GM12878 (cell line): ENCODE measurements at regions not wholly inside any gene's neighbourhood (a gene's known extent, or its start where the extent isn't known, plus 50 kb on each side); places are given as distances from the start of the nearest gene placed in this dataset.

ENCODE experiments used
- ATAC-seq: fragments of 200-7000 bp; cut with Tn5 transposase; 3 replicates; pipeline ENCODE4 v1.9.1; 2020; ENCODE audit warnings: mild to moderate bottlenecking, moderate library complexity
- BruUV-seq: library from RNA; stranded (reverse); fragments of 400-500 nt; replicated peaks from 2 replicates; lab custom pipeline; 2021; lab: Mats Ljungman, UMichigan
- CTCF ChIA-PET: fragments of 300-600 bp; sonication (Branson Sonifier 250); formaldehyde crosslinking; extraction: SDS; loops from one replicate; lab custom pipeline; 2021; ENCODE audit warnings: inconsistent platforms; lab: Yijun Ruan, JAX
- POLR2A ChIA-PET: fragments of 350-600 bp; formaldehyde crosslinking; extraction: SDS; loops from one replicate; lab custom pipeline; 2021; ENCODE audit warnings: inconsistent platforms; lab: Charles Lee
- RAD21 ChIA-PET: fragments of 300-600 bp; sonication (Branson Sonifier 250); formaldehyde crosslinking; loops from one replicate; lab custom pipeline; 2023; ENCODE audit warnings: antibody characterized with exemption; ENCODE audit not compliant: unreplicated experiment; lab: Charles Lee
- SMC1A ChIA-PET: fragments of 300-600 bp; sonication (Branson Sonifier 250); formaldehyde crosslinking; loops from one replicate; lab custom pipeline; 2023; ENCODE audit not compliant: unreplicated experiment, uncharacterized antibody; lab: Charles Lee
- DNase-seq: peaks from one replicate; pipeline ENCODE4 v3.0.0-alpha.2; 2011; ENCODE audit warnings: low read depth, low spot score
- FAIRE-seq: peaks from 3 replicates; lab custom pipeline; 2011; peaks lifted over from hg19 to GRCh38; lab: Jason Lieb, UNC
- H2AFZ ChIP-seq: 2 replicates; pipeline ENCODE4 v1.6.0; 2011; ENCODE audit warnings: low read depth, low read length, control low read depth; ENCODE audit not compliant: control insufficient read depth
- H3K27ac ChIP-seq: 2 replicates; pipeline ENCODE4 v1.5.1; 2011; ENCODE audit warnings: control low read depth; ENCODE audit not compliant: control insufficient read depth, insufficient read depth
- H3K27me3 ChIP-seq, 2 experiments: replicated peaks in 1 of 2; 2 replicates each; pipeline versions ENCODE4 v1.6.0 to v1.6.1; 2011; ENCODE audit warnings: low read length in 1 of 2; ENCODE audit not compliant: control insufficient read depth in 2 of 2, insufficient read depth in 2 of 2
- H3K36me3 ChIP-seq, 2 experiments: 2 replicates each; pipeline ENCODE4 v1.5.1; 2011; ENCODE audit warnings: low read length in 1 of 2; ENCODE audit not compliant: control insufficient read depth in 2 of 2, insufficient read depth in 2 of 2
- H3K4me1 ChIP-seq: 2 replicates; pipeline ENCODE4 v1.6.1; 2011; ENCODE audit warnings: mild to moderate bottlenecking, low read length, moderate library complexity, mixed read lengths; ENCODE audit not compliant: control insufficient read depth, insufficient read depth
- H3K4me2 ChIP-seq: 2 replicates; pipeline ENCODE4 v1.6.0; 2011; ENCODE audit warnings: control low read depth; ENCODE audit not compliant: control insufficient read depth, insufficient read depth
- H3K4me3 ChIP-seq: fragments of 200-600 bp; sonication (generic); 2 replicates; pipeline ENCODE4 v1.5.1; 2016
- H3K79me2 ChIP-seq: 2 replicates; pipeline ENCODE4 v1.6.0; 2011; ENCODE audit warnings: low read length; ENCODE audit not compliant: control insufficient read depth, insufficient read depth
- H3K9ac ChIP-seq: 2 replicates; pipeline ENCODE4 v1.8.0; 2011; ENCODE audit warnings: low read length, control low read depth, mixed read lengths; ENCODE audit not compliant: control insufficient read depth, insufficient read depth
- H3K9me3 ChIP-seq: replicated peaks from 3 replicates; pipeline ENCODE4 v1.5.1; 2011; ENCODE audit warnings: mild to moderate bottlenecking, low read length; ENCODE audit not compliant: control insufficient read depth, insufficient read depth
- H4K20me1 ChIP-seq: 2 replicates; pipeline ENCODE4 v1.6.0; 2011; ENCODE audit not compliant: control insufficient read depth, insufficient read depth
- CEBPB ChIP-seq, 2 experiments: fragments of 150-350 bp in 1 of 2; IDR thresholded peaks; 2 replicates each; pipeline ENCODE4 v1.6.1; 2012 to 2014; ENCODE audit warnings: low read depth in 2 of 2, low read length in 2 of 2, borderline replicate concordance in 1 of 2, inconsistent platforms in 1 of 2
- LARP7 ChIP-seq: fragments of 450-650 bp; IDR thresholded peaks from 2 replicates; pipeline ENCODE4 v1.6.1; 2017; ENCODE audit warnings: mild to moderate bottlenecking
- NKRF ChIP-seq: fragments of 450-650 bp; conservative IDR thresholded peaks from 2 replicates; pipeline ENCODE4 v1.6.1; 2017; ENCODE audit warnings: mild to moderate bottlenecking, moderate library complexity
- TCF12 ChIP-seq: IDR thresholded peaks from 2 replicates; pipeline ENCODE4 v1.6.1; 2011; ENCODE audit warnings: low read depth, mild to moderate bottlenecking, low read length
- ZBED1 ChIP-seq: IDR thresholded peaks from 2 replicates; pipeline ENCODE4 v1.6.1; 2016; ENCODE audit warnings: borderline replicate concordance
- ZNF207 ChIP-seq: fragments of 450-650 bp; IDR thresholded peaks from 2 replicates; pipeline ENCODE4 v1.6.1; 2014; ENCODE audit warnings: antibody characterized with exemption, mild to moderate bottlenecking, borderline replicate concordance
- WGBS: methylation state at CpG from one replicate; pipeline ENCODE4 v1.1.6; 2016; ENCODE audit warnings: low lambda C conversion rate; ENCODE audit not compliant: insufficient replicate concordance, insufficient coverage; ENCODE audit errors: missing lambda C conversion rate; 5-methylcytosine and 5-hydroxymethylcytosine counted together
- in situ Hi-C: fragments of 300-500 bp; cut with MboI; formaldehyde crosslinking; loops from 9 replicates; pipeline ENCODE4 v1.14.3; 2018; ENCODE audit warnings: mixed read lengths
- intact Hi-C: fragments of 100-400 bp; cut with micrococcal nuclease; formaldehyde crosslinking; loops from one replicate; pipeline ENCODE4 v1.14.2; 2022; ENCODE audit not compliant: unreplicated experiment

GRCh38 chr1:17953921-17954320 is 153.7 kb upstream of the IGSF21 start:
- no peak overlapping the region for H3K9ac ChIP-seq
- no peaks in the 10 kb centered on the region for H3K4me1 ChIP-seq
- no peak overlapping the region for H3K4me3 ChIP-seq
- ChIA-PET CTCF (no interaction called here), SMC1A (no interaction called here), POLR2A (interaction anchor here (0.5 kb wide), 1 partner anchor 454 kb away, joined by 11 read pairs; no protein-coding TSS in a partner anchor)
- intact Hi-C loops (no loop called here), in situ Hi-C loops (no loop called here)
- WGBS, result 54% methylated on average over 4 of the region's 4 CpGs
- H2AFZ ChIP-seq, result no peak overlapping the region
- H3K9me3 ChIP-seq, result no peaks in the 10 kb centered on the region
- H3K27me3 ChIP-seq, result peaks cover 2 to 4% of the 10 kb centered on the region in 2 experiments; a peak in 2 of 4 replicates
- FAIRE-seq (no peak), ATAC-seq (no peak), DNase-seq (no peak)
- H4K20me1 ChIP-seq, result no peaks in the 10 kb centered on the region
- no peaks in the 10 kb centered on the region for H3K79me2 ChIP-seq
- H3K4me2 ChIP-seq, result no peak overlapping the region
- TF ChIP-seq ZBED1, result no peak
- no peak for TF ChIP-seq TCF12
- no peak for TF ChIP-seq LARP7
- no peak for TF ChIP-seq ZNF207
- TF ChIP-seq NKRF, result no peak
- TF ChIP-seq CEBPB (IDR thresholded peaks at IDR 0.05; ENCODE audit: borderline replicate concordance in 1 of 2, low read depth in 2 of 2, low read length in 2 of 2), result no peak
- TF ChIP-seq, all 136 proteins: peak for 0
- no peak overlapping the region for H3K27ac ChIP-seq
- no peaks in the 10 kb centered on the region for H3K36me3 ChIP-seq
- RAD21 ChIA-PET, result no interaction called here
- no TSS peak for BruUV-seq
